ENCODE measurements at regions not wholly inside any gene's neighbourhood (a gene's known extent, or its start where the extent isn't known, plus 50 kb on each side); places are given as distances from the start of the nearest gene placed in this dataset.

- no peak for TF ChIP-seq PATZ1 (CRISPR knock-in tag; IDR thresholded peaks at IDR 0.05; ENCODE audit: borderline replicate concordance)
- no peak for TF ChIP-seq ZFP30 (CRISPR knock-in tag; IDR thresholded peaks at IDR 0.05)
- no peak for TF ChIP-seq ESRRG (CRISPR knock-in tag; IDR thresholded peaks at IDR 0.05)
- no peak for TF ChIP-seq TOX (CRISPR knock-in tag; IDR thresholded peaks at IDR 0.05; ENCODE audit: borderline replicate concordance)
- TF ChIP-seq POU6F1 (CRISPR knock-in tag; IDR thresholded peaks at IDR 0.05; ENCODE audit: borderline replicate concordance, low read depth) = no peak
Measured at GRCh38 chr5:30501065-30501464, 692.4 kb upstream of the CDH6 start (continued).

- TF ChIP-seq GLIS3 (CRISPR knock-in tag; IDR thresholded peaks at IDR 0.05) (no peak), ZFP3 (CRISPR knock-in tag; IDR thresholded peaks at IDR 0.05) (no peak), TCF4 (CRISPR knock-in tag; IDR thresholded peaks at IDR 0.05; ENCODE audit: borderline replicate concordance) (no peak), RARB (CRISPR knock-in tag; IDR thresholded peaks at IDR 0.05) (no peak), BACH2 (CRISPR knock-in tag; IDR thresholded peaks at IDR 0.05; ENCODE audit: borderline replicate concordance) (no peak), PPARA (CRISPR knock-in tag; IDR thresholded peaks at IDR 0.05; ENCODE audit: borderline replicate concordance) (no peak), PATZ1 (CRISPR knock-in tag; IDR thresholded peaks at IDR 0.05; ENCODE audit: borderline replicate concordance) (no peak), ZFP30 (CRISPR knock-in tag; IDR thresholded peaks at IDR 0.05) (no peak), ESRRG (CRISPR knock-in tag; IDR thresholded peaks at IDR 0.05) (no peak), ZNF8 (CRISPR knock-in tag; IDR thresholded peaks at IDR 0.05) (no peak), POU6F1 (CRISPR knock-in tag; IDR thresholded peaks at IDR 0.05; ENCODE audit: borderline replicate concordance, low read depth) (no peak), ZNF565 (CRISPR knock-in tag; conservative IDR thresholded peaks at IDR 0.05; ENCODE audit: low read depth) (no peak), ARNTL (CRISPR knock-in tag; IDR thresholded peaks at IDR 0.05; ENCODE audit: borderline replicate concordance, low read depth) (no peak), SNAI2 (CRISPR knock-in tag; IDR thresholded peaks at IDR 0.05) (no peak), CREB5 (CRISPR knock-in tag; IDR thresholded peaks at IDR 0.05; ENCODE audit: low read depth) (no peak), TSHZ2 (CRISPR knock-in tag; IDR thresholded peaks at IDR 0.05) (no peak), ISL1 (CRISPR knock-in tag; IDR thresholded peaks at IDR 0.05) (no peak), OSR1 (CRISPR knock-in tag; IDR thresholded peaks at IDR 0.05) (no peak), CSDC2 (CRISPR knock-in tag; IDR thresholded peaks at IDR 0.05) (no peak), TOX (CRISPR knock-in tag; IDR thresholded peaks at IDR 0.05; ENCODE audit: borderline replicate concordance) (no peak)
- no peak for ATAC-seq
Measured at GRCh38 chr5:30500513-30500912, 693.0 kb upstream of the CDH6 start.

Data from SK-N-SH treated with all-trans-retinoic acid at 6 μM for 48 hours (cell line).